ENCODE measurements at regions not wholly inside any gene's neighbourhood (a gene's known extent, or its start where the extent isn't known, plus 50 kb on each side); places are given as distances from the start of the nearest gene placed in this dataset.

- TF ChIP-seq CTCF (IDR thresholded peaks at IDR 0.05 in 4 of 5, conservative IDR thresholded peaks at IDR 0.05 in 1 of 5) (no peak), POLR2A (IDR thresholded peaks at IDR 0.05) (no peak)
Measured at GRCh38 chr2:204357286-204357685, 188.0 kb upstream of the PARD3B start.
